Esophagus muscularis mucosa (tissue), 4 donors: ENCODE measurements at regions not wholly inside any gene's neighbourhood (a gene's known extent, or its start where the extent isn't known, plus 50 kb on each side); places are given as distances from the start of the nearest gene placed in this dataset.

Experiments used
- DNase-seq: peaks from one replicate; pipeline ENCODE4 v3.0.0-alpha.2; 2017; ENCODE audit errors: extremely low spot score
- H3K27ac ChIP-seq, 4 donors: fragments of 200-600 bp; sonication (generic); replicated peaks in 1 of 4; 1 replicate in 3 of 4; 2 replicates in 1 of 4; pipeline ENCODE4 v1.5.1; 2016 to 2019; ENCODE audit warnings: mild to moderate bottlenecking in 1 of 4
- H3K27me3 ChIP-seq, 4 donors: fragments of 200-600 bp; sonication (generic); one replicate each; pipeline versions ENCODE4 v1.5.1 to v1.6.0; 2016 to 2019
- H3K36me3 ChIP-seq, 4 donors: fragments of 200-600 bp; sonication (generic); one replicate each; pipeline ENCODE4 v1.5.1; 2016 to 2019
- H3K4me1 ChIP-seq, 4 donors: fragments of 200-600 bp; sonication (generic); one replicate each; pipeline ENCODE4 v1.5.1; 2016 to 2019
- H3K4me3 ChIP-seq, 4 donors: fragments of 200-600 bp; sonication (generic); 1 replicate in 2 of 4; 2 replicates in 2 of 4; pipeline ENCODE4 v1.5.1; 2016 to 2019; ENCODE audit warnings: mild to moderate bottlenecking in 4 of 4, moderate library complexity in 1 of 4
- H3K9me3 ChIP-seq, 4 donors: fragments of 200-600 bp; sonication (generic); 1 replicate in 3 of 4; 2 replicates in 1 of 4; pipeline ENCODE4 v1.5.1; 2016 to 2019
- CTCF ChIP-seq, 3 experiments: fragments of 200-600 bp in 2 of 3; fragments of 450-650 bp in 1 of 3; sonication (generic) in 2 of 3; IDR thresholded peaks; one replicate each; pipeline ENCODE4 v1.5.1; 2017 to 2019; ENCODE audit warnings: antibody characterized with exemption in 3 of 3, mild to moderate bottlenecking in 2 of 3, moderate library complexity in 1 of 3
- EP300 ChIP-seq: sonication (generic); formaldehyde crosslinking; IDR thresholded peaks from one replicate; pipeline ENCODE4 v1.6.1; 2017; ENCODE audit warnings: antibody characterized with exemption
- POLR2A ChIP-seq: fragments of 450-650 bp; IDR thresholded peaks from one replicate; pipeline ENCODE4 v1.6.1; 2017; ENCODE audit warnings: antibody characterized with exemption, moderate library complexity, mild to moderate bottlenecking, low read depth
- POLR2AphosphoS5 ChIP-seq, 2 donors: sonication (generic); formaldehyde crosslinking; IDR thresholded peaks; one replicate each; pipeline ENCODE4 v1.6.1; 2017; ENCODE audit warnings: antibody characterized with exemption in 2 of 2
- WGBS: methylation state at CpG from one replicate; pipeline ENCODE4 v1.1.5; 2018; 5-methylcytosine and 5-hydroxymethylcytosine counted together
- intact Hi-C: fragments of 100-400 bp; cut with DNase I; formaldehyde crosslinking; loops from one replicate; pipeline ENCODE4 v1.15.1; 2023

GRCh38 chr7:35380739-35381224 is 126.9 kb upstream of the TBX20 start:
- H3K36me3 ChIP-seq, result no peaks in the 10 kb centered on the region
- no peak for DNase-seq
- H3K27me3 ChIP-seq, result no peaks in the 10 kb centered on the region
- no peaks in the 10 kb centered on the region for H3K9me3 ChIP-seq
- no peak for TF ChIP-seq CTCF (IDR thresholded peaks at IDR 0.05)
- TF ChIP-seq POLR2AphosphoS5 (IDR thresholded peaks at IDR 0.05), result no peak
- TF ChIP-seq EP300, result no peak
- TF ChIP-seq POLR2A, result no peak
- intact Hi-C loops, result no loop called here
- WGBS, result 77% methylated on average over 6 of the region's 6 CpGs
- peaks cover 0 to under 1% (median 0%) of the 10 kb centered on the region in 4 donors for H3K4me1 ChIP-seq
- H3K27ac ChIP-seq, result no peak overlapping the region
- no peak overlapping the region for H3K4me3 ChIP-seq

DNA sequence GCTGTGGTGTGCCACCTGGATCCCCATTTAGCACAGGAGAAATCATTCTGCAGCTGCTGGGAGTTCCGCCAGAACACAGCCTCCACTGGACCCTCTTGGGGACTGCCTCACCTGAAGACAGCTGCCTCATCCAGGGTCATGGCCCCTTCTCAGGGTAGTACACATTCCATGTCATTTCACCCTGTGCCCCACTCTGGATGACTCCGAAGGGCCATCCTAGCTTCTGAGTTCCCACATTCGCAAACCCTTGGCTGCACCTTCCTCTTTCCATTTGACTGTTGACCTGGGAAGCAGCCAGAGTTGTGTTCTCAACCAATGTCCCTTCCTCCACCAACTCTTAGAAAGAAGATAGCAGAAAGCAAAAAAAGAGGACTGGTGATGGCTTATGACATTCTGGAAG is 125.6 kb upstream of the TBX20 start:
- intact Hi-C loops, result no loop called here
- no peak overlapping the region for H3K27ac ChIP-seq
- H3K4me1 ChIP-seq, result peaks cover 0 to 10% (median 0%) of the 10 kb centered on the region in 4 donors
- H3K9me3 ChIP-seq, result no peaks in the 10 kb centered on the region
- no peak for TF ChIP-seq CTCF (IDR thresholded peaks at IDR 0.05)
- no peak for TF ChIP-seq POLR2A
- no peak for TF ChIP-seq EP300
- no peak for TF ChIP-seq POLR2AphosphoS5 (IDR thresholded peaks at IDR 0.05)
- H3K36me3 ChIP-seq, result no peaks in the 10 kb centered on the region
- no peak for DNase-seq
- WGBS, result 57% methylated on average over 3 of the region's 3 CpGs
- H3K27me3 ChIP-seq, result no peaks in the 10 kb centered on the region
- no peak overlapping the region for H3K4me3 ChIP-seq

DNA sequence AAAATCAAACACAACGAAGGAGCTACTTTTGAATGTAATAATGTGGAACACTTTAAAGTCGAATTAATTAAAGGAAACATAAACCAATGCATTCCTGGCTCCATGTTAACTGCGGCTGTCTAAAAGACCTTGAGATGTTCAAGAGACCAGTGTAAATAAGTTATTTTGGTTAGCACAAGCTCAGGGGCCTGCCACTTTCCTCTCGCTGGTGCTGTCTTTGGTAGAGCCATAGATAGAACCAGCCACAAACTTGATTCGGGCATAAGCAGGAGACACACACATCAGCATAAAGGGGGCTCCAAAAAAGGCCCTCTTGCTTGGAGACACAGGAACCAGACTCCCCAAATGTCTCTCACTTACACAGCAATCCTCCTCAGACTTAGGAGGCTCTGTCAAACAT is 121.6 kb upstream of the TBX20 start:
- H3K27ac ChIP-seq, result no peak overlapping the region
- intact Hi-C loops, result no loop called here
- no peaks in the 10 kb centered on the region for H3K9me3 ChIP-seq
- no peak for DNase-seq
- 55% methylated on average over 5 of the region's 5 CpGs for WGBS
- TF ChIP-seq POLR2A (no peak), EP300 (no peak), CTCF (IDR thresholded peaks at IDR 0.05) (no peak), POLR2AphosphoS5 (IDR thresholded peaks at IDR 0.05) (no peak)
- H3K4me1 ChIP-seq, result peaks cover 0 to 10% (median 0%) of the 10 kb centered on the region in 4 donors
- no peaks in the 10 kb centered on the region for H3K36me3 ChIP-seq
- no peaks in the 10 kb centered on the region for H3K27me3 ChIP-seq
- H3K4me3 ChIP-seq, result no peak overlapping the region

DNA sequence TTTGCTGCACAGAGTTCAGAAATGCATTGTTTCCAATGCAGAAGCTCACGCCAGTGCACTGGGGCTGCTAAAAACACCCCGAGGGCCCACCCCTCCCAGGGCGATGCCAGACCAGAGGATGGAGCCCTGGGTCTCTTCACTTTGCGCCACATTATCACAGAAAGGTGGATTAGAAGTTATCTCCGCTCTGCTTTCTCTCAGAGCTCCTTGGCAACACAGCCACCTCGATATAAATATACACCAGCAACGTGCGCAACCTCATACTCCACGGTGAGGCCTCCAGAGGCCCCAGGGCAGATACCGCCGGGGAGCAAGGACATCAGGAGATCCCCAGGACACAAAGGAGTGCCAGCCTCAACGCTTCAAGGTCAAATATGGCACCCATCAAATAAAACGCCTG is 121.0 kb upstream of the TBX20 start:
- Histone ChIP-seq H3K36me3 (no peaks in the 10 kb centered on the region), H3K27me3 (no peaks in the 10 kb centered on the region), H3K27ac (no peak overlapping the region), H3K4me3 (no peak overlapping the region), H3K9me3 (no peaks in the 10 kb centered on the region), H3K4me1 (peaks cover 0 to 10% (median 0%) of the 10 kb centered on the region in 4 donors)
- TF ChIP-seq CTCF (IDR thresholded peaks at IDR 0.05) (no peak), POLR2A (no peak), POLR2AphosphoS5 (IDR thresholded peaks at IDR 0.05) (no peak), EP300 (no peak)
- no peak for DNase-seq
- WGBS, result 65% methylated on average over 13 of the region's 13 CpGs
- intact Hi-C loops, result no loop called here

DNA sequence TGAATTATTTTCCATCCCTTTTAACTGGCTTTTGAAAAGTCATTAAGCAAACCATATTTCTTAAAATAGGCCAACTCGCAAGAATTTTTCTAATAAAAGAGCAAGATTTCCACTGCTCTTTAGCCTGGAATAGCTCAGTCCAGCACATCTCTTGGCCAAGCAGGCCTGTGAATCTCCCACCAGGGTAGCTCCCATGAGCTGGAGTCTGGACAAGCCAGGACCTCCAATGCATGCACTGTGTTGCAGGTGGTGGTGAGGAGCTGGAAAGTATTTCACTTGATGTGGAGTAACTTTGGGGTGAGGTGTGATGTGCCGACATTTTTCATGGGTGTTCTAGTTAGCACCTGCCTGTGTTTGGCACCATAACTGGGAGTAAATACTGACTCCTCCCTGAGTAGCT is 117.3 kb upstream of the TBX20 start:
- TF ChIP-seq CTCF (IDR thresholded peaks at IDR 0.05), result no peak
- no peak for TF ChIP-seq POLR2A
- no peak for TF ChIP-seq EP300
- no peak for TF ChIP-seq POLR2AphosphoS5 (IDR thresholded peaks at IDR 0.05)
- Histone ChIP-seq H3K9me3 (no peaks in the 10 kb centered on the region), H3K36me3 (no peaks in the 10 kb centered on the region), H3K4me3 (no peak overlapping the region), H3K27me3 (no peaks in the 10 kb centered on the region), H3K27ac (no peak overlapping the region), H3K4me1 (peaks cover 0 to 10% (median 0%) of the 10 kb centered on the region in 4 donors)
- WGBS, result 96% methylated on average over 2 of the region's 2 CpGs
- no peak for DNase-seq
- intact Hi-C loops, result no loop called here
